NOMO-1 treated with dmso at 0.1 percent for 144 hours (cell line): ENCODE measurements at regions not wholly inside any gene's neighbourhood (a gene's known extent, or its start where the extent isn't known, plus 50 kb on each side); places are given as distances from the start of the nearest gene placed in this dataset.

Source experiments
- DNase-seq: peaks from one replicate; lab custom pipeline; 2025; ENCODE audit not compliant: unreplicated experiment; lab: John Stamatoyannopoulos, UW

- no peak for DNase-seq
These were observed 278.3 kb downstream of the RBM43 start for GRCh38 chr2:150983314-150983897.

DNA sequence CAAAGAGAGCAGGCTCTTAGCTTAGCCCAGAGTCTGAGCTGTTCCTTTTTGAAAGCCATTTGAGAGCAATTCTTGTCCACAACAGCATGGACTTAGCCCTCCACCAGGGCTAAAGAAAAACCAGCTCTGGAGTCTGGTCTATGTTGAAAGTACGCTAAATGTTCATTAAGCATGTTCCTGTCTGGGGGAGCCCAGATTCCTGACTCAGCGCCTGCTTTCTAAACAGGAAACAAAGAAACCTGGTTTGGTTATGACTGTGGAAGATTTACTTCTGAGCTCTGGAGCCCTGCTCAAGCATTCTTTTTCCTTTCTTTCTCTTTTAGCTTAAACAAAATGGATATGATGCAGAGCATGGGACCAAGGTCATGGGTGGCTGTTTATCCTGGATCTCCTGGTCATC, 279.8 kb downstream of the RBM43 start:
- DNase-seq = no peak

DNA sequence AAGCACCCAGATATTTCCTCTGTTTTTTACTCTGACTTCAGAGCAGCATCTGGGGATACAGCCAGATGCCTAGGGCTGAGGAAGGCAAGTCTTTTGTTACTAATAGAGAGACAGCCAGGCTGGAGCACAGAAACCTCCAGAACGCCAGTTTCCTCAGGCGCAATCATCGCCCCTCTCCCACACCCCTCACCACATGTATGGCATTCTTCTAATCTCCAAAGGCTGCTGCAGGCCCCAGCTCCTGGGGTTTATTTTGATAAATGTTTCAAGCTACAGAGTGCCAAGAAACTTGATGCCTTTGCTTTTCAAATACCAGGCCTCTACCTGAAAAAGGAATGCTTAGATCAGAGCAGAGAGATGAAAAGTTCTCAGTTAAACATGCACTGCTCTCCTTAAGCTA, 283.6 kb downstream of the RBM43 start:
- DNase-seq = no peak

DNA sequence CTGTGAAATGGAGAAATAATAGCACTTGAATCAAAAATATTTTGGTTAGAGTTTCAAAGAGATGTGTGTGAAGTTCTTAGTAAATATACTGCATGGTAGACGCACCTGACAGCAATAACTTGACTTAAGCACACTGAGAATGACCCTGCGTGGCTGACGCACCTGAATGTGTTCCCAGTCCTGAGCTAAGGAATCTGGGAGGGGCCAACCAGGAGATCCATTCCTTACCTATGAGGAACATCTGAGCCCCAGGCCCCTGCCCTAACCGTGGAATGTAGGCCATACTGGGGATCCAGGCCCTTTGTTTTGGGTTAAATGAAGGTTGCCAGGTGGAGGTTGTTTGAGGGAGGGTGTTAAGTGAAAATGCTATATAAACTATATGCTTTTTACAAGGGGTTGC, 284.4 kb downstream of the RBM43 start:
- no peak for DNase-seq

DNA sequence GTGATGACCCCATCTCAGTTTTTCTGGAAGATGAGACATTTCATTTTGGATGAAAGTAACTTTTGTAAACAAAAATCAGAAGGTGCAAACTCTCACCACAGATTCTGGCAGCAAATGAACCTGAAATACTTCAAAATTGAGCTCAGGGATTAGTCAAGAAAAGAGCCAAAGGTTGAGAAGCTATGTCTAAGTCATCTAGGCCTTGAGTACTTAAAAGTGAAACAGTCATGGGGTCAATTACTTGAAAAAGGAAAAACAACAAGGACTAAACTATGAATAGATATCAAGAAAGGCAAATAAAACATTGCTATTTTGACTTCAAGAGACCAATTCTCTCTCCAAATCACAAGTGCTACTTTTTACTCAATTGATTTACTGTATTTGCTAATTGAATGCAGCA, 285.1 kb downstream of the RBM43 start:
- no peak for DNase-seq

- no peak for DNase-seq
These were observed 286.8 kb downstream of the RBM43 start for GRCh38 chr2:150974864-150975263.

- DNase-seq = no peak
These were observed 287.4 kb downstream of the RBM43 start for GRCh38 chr2:150974234-150974633.

DNA sequence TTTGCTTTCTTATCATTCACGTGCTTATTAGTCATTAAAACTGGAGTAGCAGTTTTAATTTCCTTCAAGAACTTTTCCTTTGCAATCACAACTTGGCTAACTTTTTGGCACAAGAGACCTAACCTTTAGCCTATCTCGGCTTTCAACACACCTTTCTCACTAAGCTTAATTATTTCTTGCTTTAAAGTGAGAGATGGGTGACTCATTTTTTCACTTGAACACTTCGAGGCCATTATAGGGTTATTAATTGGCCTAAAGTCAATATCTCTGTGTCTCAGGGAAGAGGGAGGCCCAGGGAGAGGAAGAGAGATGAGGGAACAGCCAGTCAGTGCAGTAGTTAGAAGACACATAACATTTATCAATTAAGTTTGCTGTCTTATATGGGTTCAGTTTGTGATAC, 289.8 kb downstream of the RBM43 start:
- DNase-seq = no peak

- DNase-seq = no peak
These were observed 298.3 kb downstream of the RBM43 start for GRCh38 chr2:150963336-150963735.

DNA sequence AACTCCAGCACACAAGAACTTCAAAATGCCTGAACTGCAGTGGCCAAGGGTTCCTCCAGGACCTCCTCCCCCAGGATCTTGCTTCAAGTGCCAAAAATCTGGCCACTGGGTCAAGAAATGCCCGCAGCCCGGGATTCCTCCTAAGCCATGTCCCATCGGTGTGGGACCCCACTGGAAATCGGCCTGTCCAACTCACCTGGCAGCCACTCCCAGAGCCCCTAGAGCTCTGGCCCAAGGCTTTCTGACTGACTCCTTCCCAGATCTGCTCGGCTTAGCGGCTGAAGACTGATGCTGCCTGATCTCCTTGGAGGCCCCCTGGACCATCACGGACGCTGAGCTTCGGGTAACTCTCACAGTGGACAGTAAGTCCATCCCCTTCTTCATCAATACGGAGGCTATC, 306.4 kb downstream of the RBM43 start:
- DNase-seq = no peak

DNA sequence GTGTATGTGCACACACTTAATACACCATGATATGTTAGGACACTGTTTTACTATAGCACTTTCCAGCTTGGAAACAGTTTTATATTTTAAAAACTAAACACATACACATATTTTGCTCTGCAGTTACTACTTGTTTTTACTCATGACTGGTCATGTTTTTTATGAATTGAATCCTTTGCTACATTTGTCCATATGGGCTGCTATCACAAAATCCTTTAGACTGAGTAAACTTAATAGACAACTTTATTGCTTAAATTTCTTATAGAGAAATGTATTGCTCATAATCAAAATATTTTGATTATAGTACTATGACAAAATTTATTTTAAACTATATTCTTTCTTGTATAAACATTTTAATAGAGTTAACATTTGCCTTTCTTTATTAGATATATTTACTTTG, 314.8 kb downstream of the RBM43 start:
- DNase-seq = no peak

- DNase-seq = no peak
These were observed 317.3 kb downstream of the RBM43 start for GRCh38 chr2:150944315-150944714.

- DNase-seq = no peak
These were observed 322.6 kb downstream of the RBM43 start for GRCh38 chr2:150939087-150939486.

DNA sequence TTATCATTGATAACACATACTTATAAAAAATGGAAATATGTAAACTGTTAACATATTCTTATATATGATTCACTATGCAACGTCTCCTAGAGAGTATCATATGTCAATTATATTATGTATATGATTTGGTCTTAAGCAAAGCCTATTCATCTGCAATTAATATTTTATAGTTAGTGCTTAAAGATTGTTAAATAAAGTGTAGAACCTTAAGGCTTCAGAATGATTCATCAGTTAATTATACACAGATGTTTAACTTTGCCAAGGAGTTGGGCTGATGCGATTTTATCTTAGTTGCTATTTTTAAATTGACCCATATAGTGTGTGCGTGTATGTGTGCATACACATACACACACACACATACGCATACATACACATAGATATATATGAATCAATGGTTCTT, 323.1 kb downstream of the RBM43 start:
- DNase-seq = no peak

DNA sequence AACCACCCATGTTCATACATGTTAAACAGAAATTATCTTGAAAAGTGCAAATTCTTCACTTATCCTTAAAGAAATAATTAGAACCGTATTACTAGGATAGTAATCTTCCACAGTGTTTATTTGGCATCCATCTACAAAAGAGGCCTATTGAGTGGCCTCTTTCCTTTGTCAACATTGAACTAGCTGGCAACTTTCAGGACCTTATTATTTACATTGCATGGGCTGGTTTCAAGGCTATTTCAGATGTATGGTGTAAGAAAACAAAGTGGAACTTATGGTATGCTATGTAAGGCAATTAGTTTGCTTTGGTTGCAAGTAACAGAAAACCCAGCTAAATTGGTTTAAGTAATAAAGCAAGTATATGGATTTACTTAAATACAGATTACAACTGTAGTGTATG, 324.6 kb downstream of the RBM43 start:
- DNase-seq = no peak

- DNase-seq = no peak
These were observed 330.2 kb downstream of the RBM43 start for GRCh38 chr2:150931451-150931850.

DNA sequence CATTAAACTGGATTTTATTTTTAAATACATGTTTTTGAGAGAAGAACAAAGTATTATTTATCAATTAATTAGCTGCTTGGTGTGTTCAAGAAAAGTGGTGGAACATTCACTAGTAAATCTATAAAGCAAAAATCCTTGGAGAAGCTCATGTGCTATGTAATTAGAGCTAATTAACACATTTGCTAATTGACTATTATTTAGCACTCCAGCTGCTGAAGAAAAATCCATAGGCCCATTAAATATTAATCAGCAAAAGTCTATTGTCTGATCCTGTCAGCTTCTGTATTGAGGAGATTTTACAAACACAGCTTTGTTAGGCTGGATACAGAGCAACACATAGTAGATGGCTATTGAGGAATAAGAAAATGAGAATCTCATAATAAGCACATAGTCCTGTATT, 336.1 kb downstream of the RBM43 start:
- DNase-seq = no peak

DNA sequence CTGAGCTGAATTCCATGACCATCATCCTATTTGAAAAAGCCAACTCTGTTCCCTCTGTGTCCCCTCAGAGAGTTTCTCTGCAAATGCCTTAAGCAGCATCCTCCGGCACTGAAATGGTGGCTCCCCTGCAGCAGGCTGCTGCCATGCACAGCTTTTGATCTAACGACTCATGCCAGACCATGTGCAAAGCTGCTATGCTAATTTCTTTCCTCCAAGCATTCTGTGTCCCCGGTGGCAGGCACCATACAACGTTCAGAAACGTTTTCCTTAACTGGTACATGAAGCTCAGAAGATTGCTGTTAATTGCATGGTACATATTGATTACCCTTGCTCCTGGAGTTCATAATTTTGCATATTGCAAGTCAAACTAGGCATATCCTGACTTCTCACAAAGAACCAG, 336.8 kb downstream of the RBM43 start:
- no peak for DNase-seq

GRCh38 chr2:150919901-150920300, 341.8 kb downstream of the RBM43 start:
- DNase-seq = no peak

GRCh38 chr2:150917961-150918713, 343.5 kb downstream of the RBM43 start:
- no peak for DNase-seq

GRCh38 chr2:150916467-150917396, 344.9 kb downstream of the RBM43 start:
- no peak for DNase-seq

DNA sequence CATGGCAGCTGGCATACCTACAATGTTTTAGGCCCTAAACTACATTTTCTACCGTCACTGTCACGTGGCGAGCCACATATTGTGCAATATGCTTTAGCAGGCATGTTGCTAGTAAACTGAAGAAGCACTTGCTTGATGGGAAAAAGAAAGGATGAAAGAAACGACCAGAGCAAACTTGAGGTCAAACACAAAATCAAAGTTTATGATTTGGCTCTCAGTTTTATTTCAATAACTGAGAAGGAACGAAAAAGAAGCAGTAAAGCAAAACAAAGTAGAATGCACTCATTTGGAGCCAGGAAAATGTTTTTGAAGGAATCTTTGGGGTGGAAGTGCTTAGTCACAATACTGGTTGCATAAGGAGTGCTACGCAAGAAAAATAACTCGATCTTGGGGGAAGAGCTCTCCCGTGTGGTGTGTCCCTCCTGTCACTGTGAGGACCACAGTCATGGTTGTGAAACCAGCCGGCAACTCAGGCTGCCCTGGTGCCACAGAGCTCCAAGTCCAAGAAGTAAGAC, 349.8 kb downstream of the RBM43 start:
- peak; percentile 87 for DNase-seq
